Colonic mucosa (tissue), 4 donors: ENCODE measurements at regions not wholly inside any gene's neighbourhood (a gene's known extent, or its start where the extent isn't known, plus 50 kb on each side); places are given as distances from the start of the nearest gene placed in this dataset.

Experiments used
- DNase-seq: peaks from one replicate; pipeline ENCODE4 v3.0.0-alpha.2; 2020
- H3K27ac ChIP-seq: fragments of 200-600 bp; one replicate; pipeline ENCODE4 v1.8.0; 2021
- H3K27me3 ChIP-seq: fragments of 200-600 bp; one replicate; pipeline ENCODE4 v1.8.0; 2021
- H3K36me3 ChIP-seq: fragments of 200-600 bp; one replicate; pipeline ENCODE4 v1.8.0; 2021
- H3K4me1 ChIP-seq: fragments of 200-600 bp; one replicate; pipeline ENCODE4 v1.8.0; 2021; ENCODE audit warnings: mild to moderate bottlenecking
- H3K4me3 ChIP-seq: fragments of 200-600 bp; one replicate; pipeline ENCODE4 v1.8.0; 2021
- H3K9ac ChIP-seq, 2 donors: one replicate each; pipeline ENCODE4 v1.7.0; 2013; ENCODE audit warnings: control low read depth in 2 of 2, low read depth in 2 of 2, low read length in 2 of 2
- H3K9me3 ChIP-seq: fragments of 200-600 bp; one replicate; pipeline ENCODE4 v1.8.0; 2021
- intact Hi-C: fragments of 100-400 bp; cut with DNase I; formaldehyde crosslinking; loops from one replicate; pipeline ENCODE4 v1.14.1; 2022
- TF ChIP-seq, protein P1 (sequence below): fragments of 200-600 bp; IDR thresholded peaks from one replicate; pipeline ENCODE4 v1.8.0; 2022; ENCODE audit warnings: antibody characterized with exemption, mild to moderate bottlenecking
- donor health status: healthy.
- donor health status: DM: no; HTN: no; CAD: no.
- donor health status: DM: no; HTN: no; CAD: no.

DNA sequence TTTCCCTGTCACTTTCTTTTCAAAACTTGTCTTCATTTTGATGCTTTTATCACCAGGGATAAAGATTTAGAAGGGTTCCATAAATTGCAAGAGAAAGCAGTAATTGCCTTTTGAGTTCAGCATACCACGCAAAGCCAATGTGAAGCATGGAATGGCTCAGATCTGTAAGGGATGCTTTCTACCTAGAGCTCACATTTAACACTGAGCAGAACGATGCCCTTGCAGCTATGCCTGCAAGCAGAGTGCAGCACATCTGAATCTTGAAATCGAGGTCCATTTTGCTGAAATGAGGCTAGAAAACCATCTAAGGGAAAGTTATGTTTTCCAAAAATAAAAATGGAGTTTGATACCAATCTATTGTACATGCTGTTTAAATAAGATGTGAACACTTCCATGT is 171.2 kb upstream of the CELF2 start:
- H3K4me1 ChIP-seq: no peaks in the 10 kb centered on the region
- H3K9me3 ChIP-seq: no peaks in the 10 kb centered on the region
- no peaks in the 10 kb centered on the region for H3K27me3 ChIP-seq
- DNase-seq: no peak
- no peaks in the 10 kb centered on the region for H3K36me3 ChIP-seq
- H3K9ac ChIP-seq: no peak overlapping the region
- H3K27ac ChIP-seq: no peak overlapping the region
- intact Hi-C loops: no loop called here
- TF ChIP-seq, protein P1, sequence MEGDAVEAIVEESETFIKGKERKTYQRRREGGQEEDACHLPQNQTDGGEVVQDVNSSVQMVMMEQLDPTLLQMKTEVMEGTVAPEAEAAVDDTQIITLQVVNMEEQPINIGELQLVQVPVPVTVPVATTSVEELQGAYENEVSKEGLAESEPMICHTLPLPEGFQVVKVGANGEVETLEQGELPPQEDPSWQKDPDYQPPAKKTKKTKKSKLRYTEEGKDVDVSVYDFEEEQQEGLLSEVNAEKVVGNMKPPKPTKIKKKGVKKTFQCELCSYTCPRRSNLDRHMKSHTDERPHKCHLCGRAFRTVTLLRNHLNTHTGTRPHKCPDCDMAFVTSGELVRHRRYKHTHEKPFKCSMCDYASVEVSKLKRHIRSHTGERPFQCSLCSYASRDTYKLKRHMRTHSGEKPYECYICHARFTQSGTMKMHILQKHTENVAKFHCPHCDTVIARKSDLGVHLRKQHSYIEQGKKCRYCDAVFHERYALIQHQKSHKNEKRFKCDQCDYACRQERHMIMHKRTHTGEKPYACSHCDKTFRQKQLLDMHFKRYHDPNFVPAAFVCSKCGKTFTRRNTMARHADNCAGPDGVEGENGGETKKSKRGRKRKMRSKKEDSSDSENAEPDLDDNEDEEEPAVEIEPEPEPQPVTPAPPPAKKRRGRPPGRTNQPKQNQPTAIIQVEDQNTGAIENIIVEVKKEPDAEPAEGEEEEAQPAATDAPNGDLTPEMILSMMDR: no peak
- H3K4me3 ChIP-seq: no peak overlapping the region

DNA sequence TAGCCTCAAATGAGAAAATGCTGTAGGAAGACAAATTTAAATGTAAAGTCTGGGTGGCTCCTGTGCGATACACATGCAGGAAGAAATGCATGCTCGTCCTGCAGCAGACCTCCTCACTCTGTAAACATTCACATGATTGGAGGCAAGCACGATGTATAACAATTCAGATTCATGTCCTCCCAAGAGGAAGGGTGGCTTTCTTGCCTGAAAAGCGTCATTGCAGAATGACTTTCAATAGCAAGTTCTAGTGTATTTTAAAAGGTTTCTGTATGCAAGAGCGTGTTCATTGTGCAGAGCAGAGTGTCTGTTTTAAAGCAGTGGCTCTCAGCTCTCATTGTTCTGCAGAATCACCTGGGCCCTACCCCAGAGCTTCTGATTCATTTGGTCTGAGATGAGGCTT is 170.3 kb upstream of the CELF2 start:
- H3K36me3 ChIP-seq: no peaks in the 10 kb centered on the region
- TF ChIP-seq, protein P1: no peak
- no peak overlapping the region for H3K9ac ChIP-seq
- no peak for DNase-seq
- no peak overlapping the region for H3K4me3 ChIP-seq
- H3K9me3 ChIP-seq: no peaks in the 10 kb centered on the region
- H3K4me1 ChIP-seq: no peaks in the 10 kb centered on the region
- no peaks in the 10 kb centered on the region for H3K27me3 ChIP-seq
- no peak overlapping the region for H3K27ac ChIP-seq
- intact Hi-C loops: no loop called here

DNA sequence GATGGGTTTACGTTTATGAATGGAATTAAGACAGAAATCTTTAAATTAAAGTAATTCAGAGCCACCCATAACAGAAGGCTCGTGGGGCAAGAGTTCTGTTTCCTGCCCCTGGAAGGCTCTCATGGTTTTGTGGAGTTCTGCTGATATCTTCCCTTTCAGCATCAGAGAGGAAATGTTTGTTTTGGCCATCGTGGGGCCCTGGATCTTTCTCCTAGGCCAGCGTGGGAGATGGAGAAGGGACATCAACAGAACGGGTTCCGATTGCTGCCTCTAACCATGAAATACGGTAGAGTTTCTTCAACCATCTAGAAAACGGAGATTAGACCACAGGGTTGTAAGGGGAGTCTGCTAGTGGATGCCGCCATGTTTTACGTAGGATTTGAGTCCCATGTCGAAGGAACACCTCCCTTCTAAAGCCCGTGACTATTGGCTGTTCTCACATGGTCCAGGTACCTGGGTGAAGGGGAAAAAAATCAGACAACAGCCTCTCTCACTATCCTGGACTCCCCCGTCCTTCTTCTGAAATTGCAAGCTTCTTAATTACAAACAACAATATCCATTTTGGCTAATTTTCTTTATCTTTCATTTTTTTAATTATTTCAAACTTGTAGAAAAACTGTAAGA is 169.1 kb upstream of the CELF2 start:
- Histone ChIP-seq H3K36me3 (no peaks in the 10 kb centered on the region), H3K4me3 (no peak overlapping the region), H3K27me3 (no peaks in the 10 kb centered on the region), H3K9me3 (no peaks in the 10 kb centered on the region), H3K4me1 (no peaks in the 10 kb centered on the region), H3K9ac (no peak overlapping the region), H3K27ac (no peak overlapping the region)
- TF ChIP-seq, protein P1: no peak
- intact Hi-C loops: no loop called here
- DNase-seq: no peak

DNA sequence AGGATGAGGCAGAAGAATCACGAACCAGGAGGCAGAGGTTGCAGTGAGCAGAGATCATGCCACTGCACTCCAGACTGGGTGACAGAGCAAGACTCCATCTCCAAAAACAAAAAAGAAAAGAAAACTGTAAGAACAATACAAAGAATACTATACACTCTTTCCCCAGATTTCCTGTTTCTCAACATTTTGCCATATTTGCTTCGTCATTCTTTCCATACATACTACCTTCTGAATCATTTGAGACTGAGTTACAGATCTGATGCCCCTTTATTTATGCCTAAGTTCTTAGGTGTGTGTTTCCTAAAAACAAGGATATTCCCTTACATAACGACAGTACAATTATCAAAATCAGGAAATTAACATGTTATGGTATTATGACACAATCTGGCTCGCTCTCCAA is 168.4 kb upstream of the CELF2 start:
- intact Hi-C loops: no loop called here
- no peak for DNase-seq
- Histone ChIP-seq H3K9me3 (no peaks in the 10 kb centered on the region), H3K4me1 (no peaks in the 10 kb centered on the region), H3K4me3 (no peak overlapping the region), H3K27me3 (no peaks in the 10 kb centered on the region), H3K27ac (no peak overlapping the region), H3K36me3 (no peaks in the 10 kb centered on the region), H3K9ac (no peak overlapping the region)
- TF ChIP-seq, protein P1: no peak

DNA sequence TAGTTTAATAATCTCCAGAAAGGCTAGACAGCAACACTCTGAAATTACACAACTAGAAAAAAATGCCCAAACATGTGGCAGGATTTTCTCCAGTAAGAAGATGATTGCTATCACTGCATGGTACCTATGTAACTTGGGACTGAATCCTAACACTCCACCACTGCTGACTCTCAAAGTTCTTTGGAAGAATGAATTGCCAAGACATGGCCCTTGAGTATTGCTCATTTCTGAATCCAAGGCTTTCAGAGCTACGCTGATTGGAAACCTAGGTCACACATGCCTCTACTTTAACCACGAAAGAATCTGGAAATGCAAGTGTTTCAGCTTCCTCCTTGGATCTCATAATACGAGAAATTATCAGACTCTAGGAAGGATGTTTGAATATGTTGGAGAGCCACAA is 167.5 kb upstream of the CELF2 start:
- H3K4me3 ChIP-seq: no peak overlapping the region
- H3K9ac ChIP-seq: no peak overlapping the region
- no peaks in the 10 kb centered on the region for H3K36me3 ChIP-seq
- no peak for DNase-seq
- TF ChIP-seq, protein P1: no peak
- H3K9me3 ChIP-seq: no peaks in the 10 kb centered on the region
- H3K27me3 ChIP-seq: no peaks in the 10 kb centered on the region
- no peak overlapping the region for H3K27ac ChIP-seq
- H3K4me1 ChIP-seq: no peaks in the 10 kb centered on the region
- intact Hi-C loops: no loop called here
